HUES6 (cell line): ENCODE measurements at regions not wholly inside any gene's neighbourhood (a gene's known extent, or its start where the extent isn't known, plus 50 kb on each side); places are given as distances from the start of the nearest gene placed in this dataset.

Experiments used
- H3K27ac ChIP-seq: 2 replicates; pipeline ENCODE4 v1.7.0; 2013; ENCODE audit warnings: low read depth, mild to moderate bottlenecking, low read length, inconsistent platforms
- H3K27me3 ChIP-seq: 2 replicates; pipeline ENCODE4 v1.6.1; 2013; ENCODE audit warnings: low read length; ENCODE audit not compliant: control insufficient read depth, insufficient read depth
- H3K36me3 ChIP-seq: 2 replicates; pipeline ENCODE4 v1.6.1; 2013; ENCODE audit warnings: low read length; ENCODE audit not compliant: control insufficient read depth, insufficient read depth
- H3K4me1 ChIP-seq: 2 replicates; pipeline ENCODE4 v1.6.1; 2013; ENCODE audit warnings: low read length; ENCODE audit not compliant: control insufficient read depth, insufficient read depth
- H3K4me3 ChIP-seq: 2 replicates; pipeline ENCODE4 v1.5.1; 2013; ENCODE audit warnings: low read depth, low read length
- H3K9ac ChIP-seq: one replicate; pipeline ENCODE4 v1.6.1; 2013; ENCODE audit warnings: mild to moderate bottlenecking, low read length
- H3K9me3 ChIP-seq: 2 replicates; pipeline ENCODE4 v1.6.1; 2013; ENCODE audit warnings: low read depth, low read length; ENCODE audit not compliant: control insufficient read depth, insufficient read depth

DNA sequence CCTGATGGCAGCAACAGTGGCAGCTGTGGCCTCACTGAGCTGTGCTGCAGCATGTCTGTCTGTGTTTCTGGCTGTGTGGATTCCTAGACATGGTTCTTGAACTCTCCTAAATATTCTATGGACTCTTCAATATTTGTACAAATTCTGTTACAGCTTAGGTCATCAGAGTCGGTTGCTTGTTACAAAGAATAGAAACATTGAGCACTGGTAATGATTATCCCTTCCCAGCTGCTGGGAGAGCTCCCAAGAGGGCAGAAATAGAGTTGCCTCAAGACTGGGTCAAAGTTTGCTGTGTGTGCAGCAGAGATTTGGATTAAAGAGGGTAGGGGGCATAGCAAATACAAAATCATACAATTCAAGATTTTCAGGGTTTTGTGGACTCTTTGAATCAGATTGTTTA, 337.1 kb upstream of the AKR1E2 start:
- no peaks in the 10 kb centered on the region for H3K36me3 ChIP-seq
- H3K27ac ChIP-seq, result no peak overlapping the region
- H3K4me1 ChIP-seq, result no peaks in the 10 kb centered on the region
- H3K4me3 ChIP-seq, result no peak overlapping the region
- no peaks in the 10 kb centered on the region for H3K9me3 ChIP-seq
- no peak overlapping the region for H3K9ac ChIP-seq
- no peaks in the 10 kb centered on the region for H3K27me3 ChIP-seq

DNA sequence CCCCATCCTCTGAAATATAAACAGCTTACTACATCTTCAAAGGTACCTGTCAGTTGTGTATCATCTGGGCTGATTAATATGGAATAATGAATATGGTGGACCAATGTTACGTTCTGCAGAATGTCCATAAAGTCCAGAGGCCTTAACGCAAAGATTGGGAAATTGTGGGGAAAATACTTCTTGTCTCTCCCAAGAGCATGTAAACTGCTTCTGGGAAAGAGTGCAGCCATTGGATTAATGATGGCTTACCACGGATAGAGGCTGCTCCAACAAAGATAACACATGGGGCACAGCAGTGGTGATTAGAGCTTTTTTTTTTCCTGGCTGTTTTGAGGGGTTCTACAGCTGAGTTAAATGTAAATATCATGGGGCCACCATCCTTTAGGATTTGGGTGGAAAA, 340.4 kb upstream of the AKR1E2 start:
- no peak overlapping the region for H3K4me3 ChIP-seq
- no peaks in the 10 kb centered on the region for H3K36me3 ChIP-seq
- H3K27ac ChIP-seq, result no peak overlapping the region
- no peaks in the 10 kb centered on the region for H3K9me3 ChIP-seq
- no peak overlapping the region for H3K9ac ChIP-seq
- no peaks in the 10 kb centered on the region for H3K27me3 ChIP-seq
- H3K4me1 ChIP-seq, result no peaks in the 10 kb centered on the region

DNA sequence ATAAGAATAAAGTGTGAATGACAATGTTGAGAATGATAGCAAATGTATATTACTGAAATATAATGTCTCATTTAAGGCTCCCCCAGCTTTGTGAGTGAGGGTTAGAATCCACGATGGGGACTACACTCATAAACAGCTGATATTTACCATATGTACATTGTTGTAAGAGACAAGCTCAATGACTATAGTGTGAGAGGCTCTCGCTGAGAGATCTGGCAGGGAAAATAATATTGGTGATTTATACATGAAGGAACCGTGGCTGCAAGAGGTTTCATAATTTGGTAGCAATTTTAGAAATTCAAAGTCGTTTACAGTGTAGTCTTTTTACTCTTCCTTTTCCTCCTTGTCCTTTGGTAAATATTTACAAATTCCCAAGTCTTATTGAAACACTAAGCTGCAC, 342.2 kb upstream of the AKR1E2 start:
- Histone ChIP-seq H3K9ac (no peak overlapping the region), H3K27me3 (no peaks in the 10 kb centered on the region), H3K27ac (no peak overlapping the region), H3K36me3 (no peaks in the 10 kb centered on the region), H3K9me3 (no peaks in the 10 kb centered on the region), H3K4me3 (no peak overlapping the region), H3K4me1 (no peaks in the 10 kb centered on the region)

DNA sequence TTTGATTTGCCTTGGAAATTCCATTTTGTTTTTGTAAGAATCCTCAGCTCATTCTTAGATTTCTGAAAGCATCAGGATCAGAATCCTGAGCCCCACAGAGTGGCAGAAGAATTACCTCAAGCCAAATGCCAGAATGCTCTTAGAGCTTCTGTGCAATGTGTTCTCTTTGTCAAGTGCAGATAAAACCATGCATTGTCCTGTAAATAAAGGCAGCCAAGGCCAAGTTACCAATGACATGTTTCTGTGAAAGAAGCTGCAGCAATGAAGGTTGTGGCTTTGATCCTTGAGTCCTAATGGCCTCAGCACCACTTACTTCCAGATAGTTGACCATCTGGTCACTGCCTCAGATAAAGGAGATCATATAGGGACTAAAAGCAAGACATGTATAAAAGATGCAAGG, 343.3 kb upstream of the AKR1E2 start:
- Histone ChIP-seq H3K4me3 (no peak overlapping the region), H3K27ac (no peak overlapping the region), H3K36me3 (no peaks in the 10 kb centered on the region)

DNA sequence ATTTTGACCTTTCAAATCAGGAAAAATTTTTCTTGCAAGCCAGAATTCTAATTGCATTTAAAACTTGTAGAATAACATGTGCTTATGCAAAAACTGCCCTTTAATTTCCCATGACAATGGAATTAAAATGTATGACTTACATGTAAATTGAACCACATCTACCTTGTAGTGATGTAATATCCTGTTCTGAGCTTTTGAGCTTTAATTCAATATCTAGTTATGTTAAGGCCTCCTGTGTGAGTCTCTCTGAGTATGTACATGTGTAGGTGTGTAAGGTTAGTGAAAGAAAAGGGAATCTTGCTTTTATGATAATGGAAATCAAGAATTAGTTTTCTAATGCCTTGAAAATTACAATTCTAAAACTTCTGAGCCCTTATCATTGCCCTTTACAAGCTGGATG, 344.8 kb upstream of the AKR1E2 start:
- H3K4me3 ChIP-seq, result no peak overlapping the region
- H3K27me3 ChIP-seq, result no peaks in the 10 kb centered on the region
- no peaks in the 10 kb centered on the region for H3K36me3 ChIP-seq
- no peaks in the 10 kb centered on the region for H3K9me3 ChIP-seq
- H3K27ac ChIP-seq, result no peak overlapping the region
- no peak overlapping the region for H3K9ac ChIP-seq
- no peaks in the 10 kb centered on the region for H3K4me1 ChIP-seq

More for the DNA sequence above, 343.3 kb upstream of the AKR1E2 start:
- Histone ChIP-seq H3K27me3 (no peaks in the 10 kb centered on the region), H3K4me1 (no peaks in the 10 kb centered on the region), H3K9me3 (no peaks in the 10 kb centered on the region), H3K9ac (no peak overlapping the region)

DNA sequence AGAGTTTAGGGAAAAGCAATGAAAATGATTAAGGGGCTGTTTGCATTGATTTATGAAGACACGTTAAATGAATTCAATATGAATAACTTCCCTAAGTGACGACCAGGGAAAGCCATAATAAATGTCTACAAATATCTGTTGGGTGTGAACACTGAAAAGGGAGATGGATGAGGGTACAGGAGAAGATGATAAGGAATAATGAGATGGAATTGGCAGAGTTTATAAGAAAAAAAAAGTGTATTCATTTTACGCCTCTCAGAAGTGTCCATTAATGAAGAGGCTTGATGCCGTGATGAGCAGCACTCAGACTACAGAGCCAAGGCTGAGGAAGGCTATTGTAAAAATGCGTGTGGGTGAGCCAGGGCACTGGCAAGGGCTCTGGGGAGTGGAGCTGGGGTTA, 346.7 kb upstream of the AKR1E2 start:
- H3K9me3 ChIP-seq, result no peaks in the 10 kb centered on the region
- H3K27ac ChIP-seq, result no peak overlapping the region
- H3K4me3 ChIP-seq, result no peak overlapping the region
- H3K4me1 ChIP-seq, result 0 out of 2 replicates have a peak, but pooled peaks cover 3% of the 10 kb centered on the region
- no peak overlapping the region for H3K9ac ChIP-seq
- H3K27me3 ChIP-seq, result no peaks in the 10 kb centered on the region
- no peaks in the 10 kb centered on the region for H3K36me3 ChIP-seq

DNA sequence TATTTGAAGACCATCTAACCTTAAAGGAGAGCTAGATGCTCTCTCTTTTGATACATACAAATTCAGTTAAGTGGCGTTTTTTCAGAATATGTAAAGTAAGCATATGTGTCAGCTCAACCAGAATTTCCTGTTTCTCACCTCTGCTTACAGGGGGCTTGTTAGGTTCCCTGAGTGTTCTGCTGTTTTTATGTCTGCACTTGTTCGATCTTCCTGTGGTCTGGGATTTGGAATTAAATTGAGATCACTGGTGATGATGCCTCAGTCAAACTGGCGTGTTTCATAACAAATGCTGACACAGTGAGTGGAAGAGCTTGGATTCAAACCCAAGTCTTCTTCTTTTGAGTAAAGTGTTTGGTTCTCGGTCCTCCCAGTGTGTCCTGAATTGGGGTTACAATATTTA, 348.3 kb upstream of the AKR1E2 start:
- Histone ChIP-seq H3K4me1 (0 out of 2 replicates have a peak, but pooled peaks cover 6% of the 10 kb centered on the region), H3K36me3 (no peaks in the 10 kb centered on the region), H3K9ac (no peak overlapping the region), H3K9me3 (no peaks in the 10 kb centered on the region), H3K27me3 (no peaks in the 10 kb centered on the region), H3K27ac (no peak overlapping the region), H3K4me3 (no peak overlapping the region)

DNA sequence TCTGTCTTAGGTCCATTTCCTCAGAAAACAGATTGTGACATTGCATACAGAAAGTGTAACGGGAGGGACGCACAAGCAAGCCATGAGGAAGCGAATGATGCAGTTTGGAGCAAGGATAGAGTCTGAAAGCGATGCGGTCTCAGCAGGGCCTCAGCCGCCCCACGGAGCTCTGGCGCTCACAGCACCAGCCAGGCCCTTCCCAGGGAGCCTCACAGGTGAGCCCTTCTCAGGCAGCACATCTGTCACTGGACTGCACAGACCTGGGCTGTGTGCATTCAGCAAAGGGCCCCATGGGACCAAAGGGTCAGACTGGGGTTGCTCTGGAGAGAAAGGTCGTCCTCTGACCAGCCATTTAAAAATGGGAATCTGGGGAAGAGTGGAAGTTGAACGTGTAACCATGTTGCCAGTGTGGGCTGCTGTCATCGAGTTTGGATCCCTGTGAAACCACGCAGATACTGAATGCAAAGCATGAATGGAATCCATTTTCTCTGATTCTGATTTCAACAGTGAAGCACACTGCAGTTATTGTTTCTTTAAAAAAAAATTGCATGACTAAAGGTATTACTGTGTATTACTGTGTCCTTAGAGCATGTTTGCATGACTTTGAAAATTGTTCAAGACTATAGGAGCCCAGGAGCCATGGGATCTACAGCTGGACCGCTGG, 350.0 kb upstream of the AKR1E2 start:
- Histone ChIP-seq H3K9me3 (no peaks in the 10 kb centered on the region), H3K36me3 (no peaks in the 10 kb centered on the region), H3K27ac (no peak overlapping the region), H3K9ac (no peak overlapping the region), H3K27me3 (no peaks in the 10 kb centered on the region), H3K4me3 (no peak overlapping the region), H3K4me1 (0 out of 2 replicates have a peak, but pooled peaks cover 6% of the 10 kb centered on the region)

DNA sequence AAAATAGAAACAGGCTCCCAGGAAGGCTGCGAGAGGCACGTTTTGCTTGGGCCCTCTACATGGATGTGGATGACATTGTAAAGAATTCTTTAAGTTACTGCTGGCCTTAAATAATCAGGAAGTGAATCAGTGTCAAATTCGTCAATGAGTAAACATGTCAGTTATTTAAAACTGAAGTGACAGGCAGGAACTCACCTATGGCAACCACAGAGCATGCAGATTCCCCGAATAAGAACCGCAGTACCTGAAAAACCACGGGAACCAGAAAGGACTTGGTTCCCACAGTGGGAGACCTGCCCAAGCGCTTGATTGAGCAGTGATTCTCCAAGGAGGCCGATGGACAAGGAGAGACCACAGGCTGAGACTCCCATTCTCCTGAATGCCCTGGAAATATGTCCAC, 351.2 kb upstream of the AKR1E2 start:
- Histone ChIP-seq H3K27me3 (no peaks in the 10 kb centered on the region), H3K27ac (no peak overlapping the region), H3K36me3 (no peaks in the 10 kb centered on the region), H3K9ac (no peak overlapping the region), H3K4me1 (peaks cover 9% of the 10 kb centered on the region; the same call in 1 of the 2 replicates), H3K4me3 (no peak overlapping the region), H3K9me3 (no peaks in the 10 kb centered on the region)

DNA sequence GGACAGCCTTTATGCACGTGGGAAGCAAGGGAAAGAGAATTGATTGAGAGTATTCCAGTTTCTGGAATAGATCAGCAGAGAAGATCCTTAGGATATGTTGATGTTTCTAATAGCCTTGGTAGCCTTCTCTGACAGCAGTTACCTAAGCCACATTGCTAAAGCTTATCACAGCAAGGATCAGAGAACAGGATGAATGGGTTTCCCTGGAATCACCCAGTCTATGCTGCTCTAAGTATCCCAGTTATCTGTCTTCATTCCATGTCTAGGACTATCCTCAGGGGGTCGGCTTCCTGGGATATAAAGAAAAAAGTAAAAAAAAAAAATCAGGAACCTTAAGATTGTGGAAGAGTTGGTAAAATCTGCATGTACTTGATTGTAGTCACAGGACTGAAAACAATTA, 352.0 kb upstream of the AKR1E2 start:
- no peak overlapping the region for H3K4me3 ChIP-seq
- no peak overlapping the region for H3K27ac ChIP-seq

DNA sequence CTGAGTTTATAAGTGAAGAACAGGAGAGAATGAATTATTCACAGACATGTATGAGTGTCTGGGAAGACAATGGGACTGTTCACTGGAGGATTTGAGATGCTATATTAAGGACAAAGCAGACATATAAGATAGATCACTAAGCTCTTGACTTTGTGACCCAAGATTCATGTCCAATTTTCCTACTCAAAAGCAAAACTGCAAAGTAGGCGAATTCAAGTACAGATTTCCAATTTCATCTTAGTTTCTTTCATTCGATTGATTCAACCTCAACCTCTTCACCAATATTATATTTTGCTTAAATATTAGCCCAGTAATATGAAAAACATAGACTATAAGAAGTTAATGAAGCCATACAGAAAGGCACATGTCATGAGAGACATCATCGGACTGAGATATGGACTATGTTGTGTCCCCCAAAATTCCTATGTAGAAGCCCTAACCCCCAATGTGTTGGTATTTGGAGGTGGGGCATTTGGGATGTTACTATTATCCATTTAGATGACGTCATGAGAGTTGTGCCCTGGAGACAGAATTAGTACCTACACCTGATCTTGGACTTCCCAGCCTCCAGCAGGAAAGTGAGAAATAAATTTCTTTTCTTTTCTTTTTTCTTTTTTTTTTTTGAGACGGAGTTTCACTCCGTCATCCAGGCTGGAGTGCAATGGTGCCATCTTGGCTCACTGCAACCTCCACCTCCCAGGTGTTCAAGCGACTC, 353.7 kb upstream of the AKR1E2 start:
- no peak overlapping the region for H3K9ac ChIP-seq
- no peaks in the 10 kb centered on the region for H3K9me3 ChIP-seq
- H3K36me3 ChIP-seq, result no peaks in the 10 kb centered on the region
- H3K27ac ChIP-seq, result no peak overlapping the region
- H3K27me3 ChIP-seq, result no peaks in the 10 kb centered on the region
- H3K4me3 ChIP-seq, result no peak overlapping the region
- peaks cover 9% of the 10 kb centered on the region; the same call in 1 of the 2 replicates for H3K4me1 ChIP-seq

More for the DNA sequence above, 352.0 kb upstream of the AKR1E2 start:
- H3K9me3 ChIP-seq, result no peaks in the 10 kb centered on the region
- H3K27me3 ChIP-seq, result no peaks in the 10 kb centered on the region
- H3K9ac ChIP-seq, result no peak overlapping the region
- no peaks in the 10 kb centered on the region for H3K36me3 ChIP-seq
- H3K4me1 ChIP-seq, result peaks cover 9% of the 10 kb centered on the region; the same call in 1 of the 2 replicates
